HepG2 (cell line): ENCODE measurements at regions not wholly inside any gene's neighbourhood (a gene's known extent, or its start where the extent isn't known, plus 50 kb on each side); places are given as distances from the start of the nearest gene placed in this dataset.
A peak's percentile ranks its signal among the peaks of the same experiment; 100 is the strongest.

Experiments
- AHDC1 ChIP-seq: sonication (generic); formaldehyde crosslinking; IDR thresholded peaks from 2 replicates; pipeline ENCODE4 v1.5.1; 2020; ENCODE audit warnings: mild to moderate bottlenecking, missing genetic modification reagents, borderline replicate concordance
- ARID3A ChIP-seq: IDR thresholded peaks from 2 replicates; pipeline ENCODE4 v1.6.1; 2012; ENCODE audit warnings: low read depth, low read length, improper control_type of control experiment
- E2F2 ChIP-seq: sonication (generic); formaldehyde crosslinking; IDR thresholded peaks from 2 replicates; pipeline ENCODE4 v1.4.0; 2020; ENCODE audit warnings: missing genetic modification reagents, borderline replicate concordance
- FOXO1 ChIP-seq: sonication (generic); formaldehyde crosslinking; IDR thresholded peaks from 2 replicates; pipeline ENCODE4 v1.4.0; 2020; ENCODE audit warnings: missing genetic modification reagents
- MED13 ChIP-seq: sonication (generic); formaldehyde crosslinking; IDR thresholded peaks from 2 replicates; pipeline ENCODE4 v1.5.0; 2020; ENCODE audit warnings: missing genetic modification reagents
- RFX5 ChIP-seq: IDR thresholded peaks from 2 replicates; pipeline ENCODE4 v1.6.1; 2011; ENCODE audit warnings: low read depth, low read length, improper control_type of control experiment
- RXRB ChIP-seq: IDR thresholded peaks from 2 replicates; pipeline ENCODE4 v1.6.1; 2016; ENCODE audit warnings: borderline replicate concordance, missing genetic modification reagents, missing compliant biosample characterization
- SMARCE1 ChIP-seq: fragments of 450-650 bp; IDR thresholded peaks from 2 replicates; pipeline ENCODE4 v1.6.1; 2017; ENCODE audit warnings: borderline replicate concordance
- TEAD2 ChIP-seq: sonication (generic); formaldehyde crosslinking; IDR thresholded peaks from 2 replicates; pipeline ENCODE4 v1.9.0; 2021; ENCODE audit warnings: missing genetic modification reagents
- TERF1 ChIP-seq: sonication (generic); formaldehyde crosslinking; IDR thresholded peaks from 2 replicates; pipeline ENCODE4 v1.8.0; 2022; ENCODE audit warnings: mild to moderate bottlenecking, missing genetic modification reagents, moderate library complexity
- TSC22D2 ChIP-seq: sonication (generic); formaldehyde crosslinking; IDR thresholded peaks from 2 replicates; pipeline ENCODE4 v1.5.1; 2020; ENCODE audit warnings: missing genetic modification reagents, mild to moderate bottlenecking, borderline replicate concordance
- ZNF17 ChIP-seq: sonication (generic); formaldehyde crosslinking; IDR thresholded peaks from 2 replicates; pipeline ENCODE4 v1.5.0; 2020; ENCODE audit warnings: mild to moderate bottlenecking, missing genetic modification reagents
- ZNF329 ChIP-seq: sonication (generic); formaldehyde crosslinking; IDR thresholded peaks from 2 replicates; pipeline ENCODE4 v1.9.0; 2021; ENCODE audit warnings: low read depth, mild to moderate bottlenecking, missing genetic modification reagents
- ZNF549 ChIP-seq: sonication (generic); formaldehyde crosslinking; IDR thresholded peaks from 2 replicates; pipeline ENCODE4 v1.5.0; 2020; ENCODE audit warnings: missing genetic modification reagents
- ZNF589 ChIP-seq: sonication (generic); formaldehyde crosslinking; conservative IDR thresholded peaks from 2 replicates; pipeline ENCODE4 v1.8.0; 2022; ENCODE audit warnings: mild to moderate bottlenecking, moderate library complexity, missing genetic modification reagents
- ZNF678 ChIP-seq: sonication (generic); formaldehyde crosslinking; IDR thresholded peaks from 2 replicates; pipeline ENCODE4 v1.4.0; 2020; ENCODE audit warnings: mild to moderate bottlenecking, missing genetic modification reagents
- ZNF773 ChIP-seq: sonication (generic); formaldehyde crosslinking; IDR thresholded peaks from 2 replicates; pipeline ENCODE4 v1.4.0; 2020; ENCODE audit warnings: missing genetic modification reagents, borderline replicate concordance
- ZNF776 ChIP-seq: sonication (generic); formaldehyde crosslinking; IDR thresholded peaks from 2 replicates; pipeline ENCODE4 v1.4.0; 2020; ENCODE audit warnings: mild to moderate bottlenecking, missing genetic modification reagents

- TF ChIP-seq ZNF678 (no peak), RFX5 (no peak), ARID3A (peak; percentile 66; the same call in 1 of the 2 replicates), ZNF776 (CRISPR knock-in tag) (peak; percentile 100), ZNF549 (no peak), ZNF589 (no peak), FOXO1 (CRISPR knock-in tag) (peak; percentile 80), ZNF17 (CRISPR knock-in tag) (no peak), AHDC1 (CRISPR knock-in tag) (peak; percentile 93), MED13 (CRISPR knock-in tag) (no peak), TEAD2 (CRISPR knock-in tag) (no peak), TERF1 (CRISPR knock-in tag) (no peak), ZNF773 (no peak), E2F2 (CRISPR knock-in tag) (no peak), SMARCE1 (no peak), RXRB (CRISPR knock-in tag) (peak; percentile 83), ZNF329 (no peak), TSC22D2 (no peak)
Measured at GRCh38 chr1:178620584-178621475, 104.2 kb upstream of the RALGPS2 start (continued).
